NCI-H1436 treated with DMSO at 0.1 percent for 48 hours (cell line): ENCODE measurements at regions not wholly inside any gene's neighbourhood (a gene's known extent, or its start where the extent isn't known, plus 50 kb on each side); places are given as distances from the start of the nearest gene placed in this dataset.
A peak's percentile ranks its signal among the peaks of the same experiment; 100 is the strongest.
"Not testable (repeated sequence)": the region's sequence is repeated elsewhere in the genome, so short reads cannot be mapped to it uniquely, and the experiment has no call there.

Experiments
- DNase-seq: peaks from one replicate; lab custom pipeline; 2025; lab: John Stamatoyannopoulos, UW

GRCh38 chr3:115204475-115204874 lies 57.4 kb upstream of the ZBTB20 start:
- DNase-seq, result no peak

DNA sequence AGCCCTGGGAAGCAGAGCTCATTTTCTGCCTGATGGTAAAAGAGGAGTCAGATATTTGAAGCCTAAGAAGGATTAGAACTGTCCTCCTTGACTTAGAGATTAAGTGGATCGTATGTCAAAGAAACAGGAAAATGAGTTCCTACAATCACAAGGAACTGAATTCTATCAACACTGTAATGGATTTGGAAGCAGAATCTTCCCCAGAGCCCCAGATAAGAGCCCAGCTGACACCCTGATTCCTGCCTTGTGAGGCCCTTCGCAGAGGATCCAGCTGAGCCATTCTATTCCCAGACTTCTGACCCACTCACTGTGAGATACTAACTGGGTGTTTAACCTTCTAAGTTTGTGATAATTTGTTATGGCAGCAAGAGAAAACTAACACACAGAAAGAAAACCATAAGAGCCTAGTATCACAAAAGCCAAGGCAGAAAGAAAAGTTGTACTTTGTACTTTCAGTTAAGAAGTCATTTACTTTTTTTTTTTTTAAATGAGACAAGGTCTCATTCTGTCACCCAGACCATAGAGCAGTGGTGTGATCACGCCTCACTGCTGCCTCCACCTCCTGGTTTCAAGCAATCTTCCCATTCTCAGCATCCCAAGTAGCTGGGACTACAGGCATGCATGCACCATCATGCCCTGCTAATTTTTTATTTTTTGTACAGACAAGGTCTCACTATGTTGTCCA lies 61.1 kb upstream of the ZBTB20 start:
- no peak for DNase-seq

GRCh38 chr3:115211810-115212492 lies 64.9 kb upstream of the ZBTB20 start:
- no peak for DNase-seq

- no peak for DNase-seq
Observed at GRCh38 chr3:115212615-115213014, 65.5 kb upstream of the ZBTB20 start.

- DNase-seq, result not testable (repeated sequence)
Observed at GRCh38 chr3:115213052-115213451, 66.0 kb upstream of the ZBTB20 start.

GRCh38 chr3:115217292-115217677 lies 70.2 kb upstream of the ZBTB20 start:
- no peak for DNase-seq

GRCh38 chr3:115217678-115218451 lies 70.8 kb upstream of the ZBTB20 start:
- peak; percentile 63 for DNase-seq

DNA sequence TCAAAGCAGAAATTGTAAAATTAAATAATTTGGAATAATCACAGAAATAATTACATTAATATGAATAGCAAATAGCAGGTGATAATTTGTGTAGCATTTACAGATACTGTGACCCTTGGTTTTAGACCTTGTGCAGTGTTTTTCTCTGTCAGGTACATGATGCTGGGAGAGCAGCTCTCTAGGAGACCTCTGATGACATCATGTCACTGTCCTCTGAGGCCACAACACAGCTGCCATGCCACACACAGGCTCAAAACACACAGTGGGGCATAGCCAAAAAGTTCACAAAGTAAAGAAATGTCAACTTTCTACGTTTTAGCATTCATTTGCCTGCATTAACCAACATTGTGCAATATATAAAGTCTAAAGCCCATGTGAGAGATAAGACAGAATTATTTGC lies 71.8 kb upstream of the ZBTB20 start:
- no peak for DNase-seq

- DNase-seq, result no peak
Observed at GRCh38 chr3:115224687-115225086, 77.6 kb upstream of the ZBTB20 start.

DNA sequence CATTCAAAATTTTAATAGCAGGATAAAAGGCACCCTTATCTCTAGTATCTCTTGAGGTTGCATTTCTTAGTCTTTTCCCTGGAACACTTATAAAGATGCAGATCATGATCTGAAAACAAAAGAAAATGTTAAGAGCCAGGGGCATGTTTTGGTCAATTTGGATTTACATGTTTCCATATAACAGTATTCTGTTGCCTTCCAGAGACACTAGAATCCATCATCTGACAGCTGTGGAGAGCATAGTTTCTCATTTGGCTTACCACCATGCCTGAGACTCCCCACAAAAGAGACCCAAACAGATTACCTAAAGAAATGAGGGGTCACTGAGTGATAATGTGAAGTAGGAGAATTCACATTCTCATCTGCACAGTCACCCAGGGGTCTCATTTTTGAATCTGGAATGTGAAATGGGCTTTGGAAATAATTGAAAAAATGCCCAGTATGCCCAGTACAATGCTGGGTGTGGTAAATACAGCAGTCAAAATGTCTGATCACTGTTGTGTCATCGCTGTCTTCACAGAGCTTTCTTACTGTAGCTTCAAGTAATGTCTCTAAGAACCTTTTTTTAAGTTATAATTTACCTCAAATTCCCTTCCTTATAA lies 79.9 kb upstream of the ZBTB20 start:
- no peak for DNase-seq

GRCh38 chr3:115227461-115227860 lies 80.4 kb upstream of the ZBTB20 start:
- no peak for DNase-seq

DNA sequence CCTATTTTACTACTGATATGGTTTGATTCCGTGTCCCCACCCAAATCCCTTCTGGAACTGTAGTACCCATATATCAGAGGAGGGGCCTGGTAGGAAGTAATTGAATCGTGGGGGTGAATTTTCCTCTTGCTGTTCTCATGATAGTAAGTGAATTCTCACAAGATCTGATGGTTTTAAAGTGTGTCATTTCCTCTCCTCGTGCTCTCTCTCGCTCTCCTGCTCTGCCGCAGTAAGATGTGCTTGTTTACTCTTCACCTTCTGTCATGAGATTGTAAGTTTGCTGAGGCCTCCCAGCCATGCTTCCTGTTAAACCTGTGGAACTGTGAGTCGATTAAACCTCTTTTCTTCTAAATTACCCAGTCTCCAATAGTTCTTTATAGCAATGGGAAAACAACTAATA lies 81.2 kb upstream of the ZBTB20 start:
- no peak for DNase-seq

DNA sequence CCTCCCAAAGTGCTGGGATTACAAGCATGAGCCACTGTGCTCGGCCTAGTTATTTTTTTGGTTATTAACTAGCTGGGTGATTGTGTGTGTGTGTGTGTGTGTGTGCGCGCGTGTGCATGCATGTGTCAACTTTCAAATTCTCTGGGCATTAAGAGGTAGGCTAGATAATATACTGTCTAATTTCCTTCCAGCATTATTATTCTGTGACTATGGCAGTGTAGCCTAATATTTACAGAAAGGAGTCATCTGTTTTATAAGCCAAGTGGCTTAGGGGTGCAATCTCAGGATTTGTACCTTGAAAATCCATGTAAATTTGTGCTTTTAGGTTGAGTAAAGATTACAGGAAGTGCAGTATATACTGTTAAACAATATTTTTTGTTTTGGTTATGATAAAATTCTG lies 85.1 kb upstream of the ZBTB20 start:
- no peak for DNase-seq

DNA sequence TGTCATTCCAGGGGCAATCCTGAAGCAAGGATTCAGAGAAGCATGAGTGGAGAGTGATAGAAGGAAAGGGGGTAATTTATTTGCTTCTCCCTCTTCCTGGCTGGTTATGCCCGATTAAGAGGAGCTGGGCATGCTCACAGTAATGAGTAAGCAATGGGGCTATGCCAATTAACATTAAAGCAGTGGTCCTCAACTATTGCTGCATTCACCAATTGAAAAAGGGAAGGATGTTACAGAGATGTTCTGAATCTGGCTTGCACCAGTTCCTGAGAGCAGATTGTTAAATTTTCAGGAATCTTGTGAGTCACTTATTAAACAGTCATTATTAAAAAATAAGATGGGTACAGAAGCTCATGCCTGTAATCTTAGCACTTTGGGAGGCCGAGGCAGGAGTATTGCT lies 85.9 kb upstream of the ZBTB20 start:
- no peak for DNase-seq

- no peak for DNase-seq
Observed at GRCh38 chr3:115236496-115236895, 89.4 kb upstream of the ZBTB20 start.

DNA sequence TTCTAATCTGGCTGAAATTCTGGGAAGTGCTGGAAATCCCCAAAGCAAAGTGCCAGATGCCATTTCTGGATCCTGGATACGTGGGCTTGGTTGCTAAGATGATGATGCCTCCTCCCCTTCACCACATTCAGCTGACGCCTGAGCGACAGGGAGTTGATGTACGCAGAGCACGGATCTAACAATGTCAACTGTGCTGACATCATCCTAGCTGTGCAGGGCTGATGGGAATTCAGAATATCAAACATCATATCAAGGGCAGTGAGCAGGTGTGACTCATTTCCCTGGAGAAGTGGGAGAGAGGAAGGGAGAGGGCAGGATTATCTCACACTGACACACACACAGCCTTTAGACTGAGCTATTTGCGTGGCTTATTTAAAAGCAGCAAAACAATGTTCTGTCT lies 92.6 kb upstream of the ZBTB20 start:
- peak; percentile 92 for DNase-seq

DNA sequence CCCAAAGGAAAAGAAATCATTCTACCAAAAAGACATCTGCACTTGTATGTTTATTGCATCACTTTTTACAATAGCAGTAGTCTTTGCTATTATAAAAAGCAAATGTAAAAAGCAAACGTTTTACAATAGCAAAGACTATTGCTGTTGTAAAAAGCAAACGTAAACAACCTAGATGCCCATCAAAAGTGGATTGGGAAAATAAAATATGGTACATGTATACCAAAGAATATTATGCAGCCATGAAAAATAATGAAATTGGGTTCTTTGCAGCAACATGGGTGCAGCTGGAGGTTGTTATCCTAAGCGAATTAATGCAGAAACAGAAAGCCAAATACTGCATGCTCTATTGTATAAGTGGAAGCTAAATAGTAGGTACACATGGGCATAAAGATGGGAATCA lies 97.3 kb upstream of the ZBTB20 start:
- DNase-seq, result no peak

DNA sequence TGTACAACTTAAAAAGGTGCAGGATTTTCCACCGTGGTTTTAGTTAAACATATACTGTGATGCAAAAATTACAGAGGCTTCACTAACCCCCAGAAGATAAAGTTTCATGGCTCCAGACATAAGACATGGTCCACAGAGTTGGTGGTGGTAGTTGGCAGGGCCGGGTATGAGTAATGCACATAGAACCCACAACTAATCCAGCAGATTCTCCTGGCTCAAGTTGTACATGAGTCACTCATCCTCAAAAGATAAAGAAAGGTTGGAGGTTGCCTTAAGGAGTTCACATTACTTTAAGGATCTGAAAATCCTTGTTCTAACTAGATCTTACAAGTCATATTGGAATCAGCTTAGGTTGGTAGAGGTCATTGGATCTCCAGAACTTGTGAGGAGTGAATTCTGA lies 98.3 kb upstream of the ZBTB20 start:
- no peak for DNase-seq

- no peak for DNase-seq
Observed at GRCh38 chr3:115245899-115246298, 98.8 kb upstream of the ZBTB20 start.

GRCh38 chr3:115246461-115247020 lies 99.5 kb upstream of the ZBTB20 start:
- DNase-seq, result no peak

DNA sequence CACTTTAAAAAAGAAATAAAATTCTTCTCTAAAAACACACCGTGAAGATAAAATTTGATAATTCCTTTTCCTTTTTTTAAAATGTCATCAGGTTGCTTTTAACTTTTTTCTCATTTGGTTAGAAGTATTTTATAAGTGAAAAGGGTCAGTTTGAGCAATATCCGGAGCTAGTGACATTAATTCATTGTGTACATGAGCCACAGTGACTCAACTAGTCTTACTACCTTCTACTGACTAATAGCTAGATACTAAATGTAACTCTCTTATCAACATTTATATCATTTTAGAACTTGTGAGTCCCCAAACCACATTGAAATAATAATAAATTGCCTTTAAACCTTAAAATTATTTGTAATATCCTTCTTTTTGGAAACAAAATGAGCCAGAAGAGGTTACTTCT lies 101.2 kb upstream of the ZBTB20 start:
- DNase-seq, result no peak

GRCh38 chr3:115251509-115251908 lies 104.4 kb upstream of the ZBTB20 start:
- no peak for DNase-seq
